GM12874 (cell line): ENCODE measurements at regions not wholly inside any gene's neighbourhood (a gene's known extent, or its start where the extent isn't known, plus 50 kb on each side); places are given as distances from the start of the nearest gene placed in this dataset.

Experiments
- CTCF ChIP-seq: IDR thresholded peaks from 2 replicates; pipeline ENCODE4 v1.5.1; 2011; ENCODE audit warnings: low read depth, mild to moderate bottlenecking, control low read depth, low read length, moderate library complexity; ENCODE audit not compliant: insufficient read depth

DNA sequence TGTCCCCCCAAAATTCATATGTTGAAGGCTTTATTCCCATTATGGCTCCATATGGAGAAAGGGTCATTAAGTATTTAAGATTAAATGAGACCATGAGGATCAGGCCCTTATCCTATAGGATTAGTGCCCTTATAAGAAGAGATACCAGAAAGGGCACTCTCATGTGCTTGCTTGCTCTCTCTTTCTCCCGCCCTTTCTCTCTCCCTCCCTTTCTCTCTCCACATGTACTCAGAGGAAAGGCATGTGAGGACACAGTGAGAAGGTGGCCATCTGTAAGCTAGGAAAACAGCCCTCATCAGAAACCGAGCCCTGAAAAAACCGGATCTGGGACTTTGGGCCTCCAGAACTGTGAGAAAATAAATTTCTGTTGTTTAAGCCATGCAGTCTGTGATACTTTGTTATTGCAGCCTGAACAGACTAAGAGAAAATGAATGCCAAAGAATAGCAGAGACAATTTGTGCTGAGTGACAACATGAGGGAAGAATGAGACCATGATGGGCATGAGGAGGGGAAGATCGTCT lies 300.0 kb upstream of the SLC39A10 start:
- TF ChIP-seq CTCF, result no peak

- no peak for TF ChIP-seq CTCF
These were observed 301.0 kb upstream of the SLC39A10 start for GRCh38 chr2:195356026-195356425.

GRCh38 chr2:195352581-195352980 lies 304.4 kb upstream of the SLC39A10 start:
- no peak for TF ChIP-seq CTCF

GRCh38 chr2:195343942-195344530 lies 313.0 kb upstream of the SLC39A10 start:
- no peak for TF ChIP-seq CTCF

- no peak for TF ChIP-seq CTCF
These were observed 313.5 kb upstream of the SLC39A10 start for GRCh38 chr2:195343540-195343939.

DNA sequence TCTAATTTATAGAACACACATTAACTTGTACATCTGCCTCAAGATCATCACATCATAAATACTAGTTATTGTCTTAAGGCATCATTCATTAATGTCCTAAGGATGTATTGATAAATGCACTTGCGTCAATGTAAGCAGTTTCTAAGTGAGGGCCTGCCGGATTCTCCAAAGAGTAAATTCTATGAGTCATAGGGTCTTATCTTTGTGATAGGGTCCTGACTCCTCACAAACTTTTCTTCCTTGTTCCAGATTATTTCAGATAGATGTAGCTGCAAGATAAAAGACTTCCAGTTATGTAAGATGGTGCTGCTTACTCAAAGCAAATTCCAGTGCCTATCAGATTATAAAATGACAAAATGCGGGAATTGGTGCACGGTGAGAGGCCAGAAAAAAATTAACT lies 315.0 kb upstream of the SLC39A10 start:
- no peak for TF ChIP-seq CTCF

- no peak for TF ChIP-seq CTCF
These were observed 318.2 kb upstream of the SLC39A10 start for GRCh38 chr2:195338856-195339255.
